HG02981 (cell line): ENCODE measurements at regions not wholly inside any gene's neighbourhood (a gene's known extent, or its start where the extent isn't known, plus 50 kb on each side); places are given as distances from the start of the nearest gene placed in this dataset.
"Not testable (repeated sequence)": the region's sequence is repeated elsewhere in the genome, so short reads cannot be mapped to it uniquely, and the experiment has no call there.

Source experiments
- ATAC-seq: cut with Tn5 transposase; IDR thresholded peaks from one replicate; pipeline ENCODE4 v1.9.1; 2021; ENCODE audit warnings: mild to moderate bottlenecking, moderate library complexity; ENCODE audit not compliant: unreplicated experiment

DNA sequence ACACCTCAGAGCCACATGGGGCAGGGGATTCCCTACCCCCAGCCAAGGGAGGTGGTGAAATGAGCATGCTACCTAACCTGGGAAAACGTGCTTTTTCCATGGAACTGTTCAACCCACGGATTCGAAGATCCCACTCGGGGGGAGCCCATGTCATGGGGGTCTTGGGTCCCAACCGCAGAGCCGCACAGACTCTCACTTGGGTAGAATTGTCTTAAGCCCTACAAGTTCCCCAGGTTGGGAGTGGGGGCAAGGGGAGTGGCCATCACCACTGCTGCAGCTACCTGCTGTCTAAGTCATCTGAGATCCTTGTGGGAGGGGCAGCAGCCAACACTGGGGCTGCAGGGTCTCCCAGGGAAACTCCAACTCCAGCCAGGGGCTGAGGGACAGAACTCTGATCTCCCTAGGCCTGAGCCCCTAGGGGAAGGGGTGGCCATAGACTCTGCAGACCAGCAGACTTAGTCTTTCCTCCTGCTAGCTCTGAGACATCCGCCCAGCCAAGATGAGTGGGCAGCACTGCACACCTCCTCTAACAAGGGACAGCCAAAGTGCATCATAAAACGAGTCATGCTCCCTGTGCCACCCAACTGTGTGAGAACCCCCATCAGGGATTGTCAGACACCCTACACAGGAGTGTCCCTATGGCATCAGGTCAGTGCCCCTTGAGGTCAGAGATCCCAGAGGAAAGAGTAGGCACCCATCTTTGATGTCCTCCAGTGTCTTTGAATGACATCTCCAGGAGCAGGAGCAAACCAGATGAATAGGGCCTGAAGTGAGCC is 610.4 kb upstream of the SLITRK6 start:
- ATAC-seq: no peak

- no peak for ATAC-seq
These were observed 626.1 kb upstream of the SLITRK6 start for GRCh38 chr13:86425170-86425815.

DNA sequence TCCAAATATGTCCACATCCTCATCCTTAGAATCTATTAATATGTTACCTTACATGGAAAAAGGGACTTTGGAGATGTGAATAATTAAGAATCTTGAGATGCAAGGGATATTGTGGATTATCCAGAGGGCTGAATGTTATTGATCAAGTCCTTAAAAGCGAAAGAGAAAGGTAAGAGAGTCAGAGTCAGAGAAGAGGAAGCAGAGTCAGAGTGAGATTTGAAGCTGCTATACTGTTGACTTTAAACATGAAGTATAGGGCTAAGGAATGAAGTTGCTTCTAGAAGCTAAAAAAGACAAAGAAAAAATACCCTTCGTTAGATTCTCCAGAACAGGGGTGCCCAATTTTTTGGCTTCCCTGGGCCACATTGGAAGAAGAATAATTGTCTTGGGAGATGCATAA is 627.2 kb upstream of the SLITRK6 start:
- ATAC-seq: no peak

DNA sequence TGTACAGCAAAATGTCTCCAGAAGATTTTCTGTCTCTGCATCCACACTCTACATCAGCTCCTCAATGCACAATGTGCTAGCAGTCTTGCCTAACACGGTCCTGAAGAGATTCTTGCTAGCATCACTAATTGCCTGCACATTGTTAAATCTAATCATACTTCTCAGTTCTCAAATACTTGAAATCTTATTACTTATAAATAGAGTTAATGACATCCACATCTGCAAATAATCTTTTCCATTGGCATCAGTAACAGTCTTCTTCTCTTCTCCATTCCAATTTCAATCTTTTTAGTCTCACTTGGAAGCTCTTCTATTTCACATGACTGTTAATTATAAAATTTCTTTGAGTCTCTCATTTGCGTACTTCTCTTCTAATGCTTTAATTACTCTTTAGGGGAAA is 630.5 kb upstream of the SLITRK6 start:
- ATAC-seq: no peak

DNA sequence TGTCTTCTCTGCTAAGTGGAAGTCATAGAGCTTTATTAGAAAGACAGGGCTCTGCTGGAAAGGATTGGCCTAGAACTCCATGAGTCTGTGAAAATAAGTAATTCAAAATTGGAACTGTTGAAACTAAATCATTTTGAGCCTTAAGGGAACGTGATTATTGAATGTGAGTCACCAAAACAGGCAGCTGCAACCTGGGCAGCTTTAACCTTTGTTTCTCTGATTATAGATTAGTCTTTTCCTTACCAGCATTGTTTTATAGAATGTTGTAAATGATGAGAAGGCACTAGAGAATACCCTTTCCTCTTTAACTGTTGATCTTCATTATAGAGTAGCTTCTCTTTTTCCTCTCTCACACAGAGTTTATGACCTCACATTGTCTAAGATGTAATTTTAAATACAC is 638.8 kb upstream of the SLITRK6 start:
- ATAC-seq: no peak

GRCh38 chr13:86445206-86445605 is 646.0 kb upstream of the SLITRK6 start:
- ATAC-seq: no peak

DNA sequence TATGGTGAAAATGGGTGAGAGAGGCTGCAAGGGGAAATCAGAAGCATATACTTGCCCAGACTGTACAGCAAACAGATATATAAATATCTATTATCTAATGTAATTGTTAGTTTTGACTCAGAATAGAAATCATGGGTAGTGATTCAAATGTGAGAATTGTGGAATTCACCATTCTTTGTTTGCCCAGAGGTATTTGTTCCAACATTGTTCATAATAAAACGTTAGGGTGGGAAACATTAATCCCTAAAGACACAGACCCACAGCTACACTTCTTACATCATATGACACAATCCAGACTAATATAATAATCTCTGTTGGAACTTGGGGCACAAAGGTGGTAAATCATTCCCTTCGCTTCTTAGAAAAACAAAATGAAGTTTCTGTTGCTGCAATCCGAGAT is 646.5 kb upstream of the SLITRK6 start:
- no peak for ATAC-seq

- ATAC-seq: no peak
These were observed 647.1 kb upstream of the SLITRK6 start for GRCh38 chr13:86446311-86446710.

DNA sequence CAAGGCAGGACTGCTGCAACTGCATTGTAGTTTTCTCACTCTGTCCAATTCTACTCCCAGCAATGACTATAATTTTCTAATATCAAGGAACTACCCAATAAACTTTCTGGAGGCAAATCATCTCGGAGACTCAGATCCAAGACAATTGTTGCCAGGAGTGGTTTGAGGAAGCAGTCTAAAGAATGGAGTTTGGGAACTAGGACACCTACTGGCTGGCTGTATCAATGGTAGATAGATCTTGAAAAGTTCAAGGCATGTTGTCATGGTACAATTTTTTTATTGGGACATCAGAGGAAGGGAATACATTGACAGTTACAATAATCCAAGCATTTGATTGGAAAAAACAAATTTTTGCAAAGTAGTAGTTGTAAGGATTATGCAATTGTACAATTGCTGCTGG is 648.3 kb upstream of the SLITRK6 start:
- ATAC-seq: no peak

DNA sequence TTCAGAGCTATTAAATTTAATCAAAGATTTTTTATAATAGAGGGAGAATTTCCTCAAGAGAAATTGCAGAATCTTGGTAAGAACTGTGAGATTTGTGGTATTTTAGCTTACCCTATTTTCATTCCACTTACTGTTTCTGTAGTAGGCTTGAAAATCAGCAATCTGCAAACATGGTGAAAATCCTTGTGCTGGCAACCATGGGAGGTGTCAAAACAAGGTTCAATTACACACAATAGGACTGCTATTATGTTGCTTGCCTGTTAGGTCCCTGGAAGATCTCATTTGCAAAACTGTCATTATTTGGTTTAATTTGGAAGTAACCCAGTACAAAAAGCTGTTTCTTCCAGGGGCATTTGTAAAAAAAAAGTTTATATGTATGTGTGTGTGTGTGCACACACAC is 662.8 kb upstream of the SLITRK6 start:
- no peak for ATAC-seq

DNA sequence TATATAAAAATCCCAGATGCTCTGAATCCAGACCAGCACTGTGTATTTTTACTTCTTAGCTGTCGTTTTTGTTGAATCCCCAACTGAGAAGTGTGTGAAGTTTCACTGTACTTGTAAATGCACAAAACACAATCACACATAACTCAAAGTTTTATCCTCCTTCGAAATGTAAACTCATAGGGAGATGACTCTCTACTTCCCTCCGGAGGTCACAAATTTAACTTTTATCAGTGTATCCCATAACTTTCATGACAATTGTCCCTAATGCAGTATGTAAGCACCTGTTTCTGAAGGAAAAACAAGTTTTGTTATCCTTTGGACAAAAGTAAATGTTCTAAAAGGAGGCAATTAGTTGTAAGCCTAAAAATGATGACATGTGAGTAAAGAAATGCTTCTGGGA is 665.0 kb upstream of the SLITRK6 start:
- no peak for ATAC-seq

GRCh38 chr13:86474971-86475370 is 675.8 kb upstream of the SLITRK6 start:
- ATAC-seq: no peak

DNA sequence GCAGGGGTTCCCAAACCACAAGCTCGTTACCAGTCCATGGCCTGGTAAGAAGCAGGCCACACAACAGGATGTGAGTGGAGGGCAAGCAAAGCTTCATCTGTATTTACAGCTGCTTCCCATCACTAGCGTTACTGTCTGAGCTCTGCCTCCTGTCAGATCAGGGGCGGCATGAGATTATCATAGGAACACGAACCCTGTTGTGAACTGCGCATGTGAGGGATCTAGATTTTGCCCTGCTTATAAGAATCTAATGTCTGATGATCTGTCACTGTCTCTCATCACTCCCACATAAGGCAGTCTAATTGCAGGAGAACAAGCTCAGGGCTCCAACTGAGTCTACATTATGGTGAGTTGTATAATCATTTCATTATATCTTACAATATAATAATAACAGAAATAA is 677.4 kb upstream of the SLITRK6 start:
- ATAC-seq: no peak

DNA sequence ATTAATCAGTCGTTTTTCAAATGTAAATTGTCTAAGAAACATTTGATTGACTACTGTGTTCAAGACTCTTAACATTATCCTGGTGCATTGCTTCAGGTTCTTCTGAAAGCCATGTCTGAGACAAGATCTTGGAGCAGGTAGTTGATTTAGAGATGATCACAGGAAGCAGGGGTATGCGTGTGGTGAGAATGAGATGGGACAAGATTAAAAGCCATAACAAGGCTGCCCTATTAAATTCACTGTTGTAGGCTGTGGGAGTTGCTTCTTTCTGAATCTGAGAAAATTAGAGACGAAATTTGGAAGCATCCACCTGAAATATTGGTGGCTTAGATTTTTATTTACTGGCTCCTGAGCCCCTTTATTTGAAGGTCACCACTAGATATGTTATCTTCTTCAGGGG is 687.4 kb upstream of the SLITRK6 start:
- ATAC-seq: no peak

DNA sequence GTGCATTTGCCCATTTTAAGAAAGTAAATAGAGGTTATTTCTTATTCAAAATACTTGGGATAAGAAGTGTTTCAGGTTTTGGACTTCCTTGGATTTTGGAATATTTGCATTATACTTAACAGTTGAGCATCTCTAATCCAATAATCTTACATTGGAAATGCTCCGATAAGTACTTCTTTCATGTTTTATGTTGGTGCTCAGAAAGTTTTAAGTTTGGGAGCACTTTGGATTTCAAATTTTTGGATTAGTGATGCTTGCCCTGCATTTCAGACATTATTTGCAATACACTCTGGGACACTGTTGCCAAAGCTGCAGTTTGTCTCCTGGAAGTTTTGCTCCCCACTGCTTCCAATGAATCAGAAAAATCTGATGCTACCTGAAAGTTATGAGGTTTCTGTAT is 691.9 kb upstream of the SLITRK6 start:
- ATAC-seq: no peak

DNA sequence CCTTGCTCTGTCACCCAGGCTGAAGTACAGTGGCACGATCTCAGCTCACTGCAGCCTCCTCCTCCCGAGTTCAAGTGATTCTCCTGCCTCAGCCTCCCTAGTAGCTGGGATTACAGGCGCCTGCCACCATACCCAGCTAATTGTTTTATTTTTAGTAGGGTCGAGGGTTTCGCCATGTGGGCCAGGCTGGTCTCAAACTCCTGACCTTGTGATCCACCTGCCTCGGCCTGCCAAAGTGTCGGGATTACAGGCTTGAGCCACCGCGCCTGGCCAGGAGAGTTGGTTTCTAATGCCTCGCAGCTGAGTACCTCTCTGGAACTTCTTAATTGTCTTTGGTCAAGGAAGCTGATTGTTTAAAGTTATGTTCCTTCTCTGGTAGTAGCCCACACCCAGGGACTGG is 702.7 kb upstream of the SLITRK6 start:
- ATAC-seq: not testable (repeated sequence)

DNA sequence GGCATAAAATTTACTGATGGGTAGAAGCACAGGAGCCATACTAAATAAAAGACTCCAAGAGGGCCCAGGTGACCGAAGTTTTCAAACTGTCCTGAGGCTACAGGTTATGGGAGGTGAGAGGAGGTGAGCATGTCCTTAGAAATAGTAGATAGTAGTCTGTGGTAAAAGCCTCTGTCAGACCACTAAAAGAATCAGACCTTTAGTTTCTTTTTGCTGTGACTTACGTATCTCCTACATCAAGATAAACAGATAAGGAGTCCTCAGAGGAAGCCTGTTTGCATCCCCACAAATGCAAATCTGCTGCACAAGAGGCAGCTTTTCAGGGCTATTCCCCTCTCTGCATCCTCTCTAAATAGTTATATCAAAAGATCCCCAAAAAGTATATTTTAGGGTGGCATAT is 711.6 kb upstream of the SLITRK6 start:
- ATAC-seq: no peak

- ATAC-seq: no peak
These were observed 742.2 kb upstream of the SLITRK6 start for GRCh38 chr13:86541461-86541860.

DNA sequence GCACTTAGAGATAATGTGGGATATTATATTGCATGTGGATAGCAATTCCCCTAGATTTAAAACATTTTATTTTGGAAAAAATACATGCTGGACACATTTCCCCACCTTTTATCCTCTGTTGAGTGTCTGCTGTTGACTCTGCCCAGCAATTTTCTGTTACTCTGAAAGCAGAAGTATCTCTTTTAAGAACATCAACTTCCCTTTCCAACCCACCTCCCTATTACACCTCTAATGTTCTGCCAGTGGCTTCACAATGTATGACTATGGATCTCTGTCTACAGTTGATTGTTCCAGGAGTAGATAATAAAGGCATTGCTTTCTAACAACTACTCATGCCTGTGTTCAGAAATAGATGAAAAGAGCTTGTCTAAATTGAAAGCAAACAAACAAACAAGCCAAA is 754.8 kb upstream of the SLITRK6 start:
- no peak for ATAC-seq

DNA sequence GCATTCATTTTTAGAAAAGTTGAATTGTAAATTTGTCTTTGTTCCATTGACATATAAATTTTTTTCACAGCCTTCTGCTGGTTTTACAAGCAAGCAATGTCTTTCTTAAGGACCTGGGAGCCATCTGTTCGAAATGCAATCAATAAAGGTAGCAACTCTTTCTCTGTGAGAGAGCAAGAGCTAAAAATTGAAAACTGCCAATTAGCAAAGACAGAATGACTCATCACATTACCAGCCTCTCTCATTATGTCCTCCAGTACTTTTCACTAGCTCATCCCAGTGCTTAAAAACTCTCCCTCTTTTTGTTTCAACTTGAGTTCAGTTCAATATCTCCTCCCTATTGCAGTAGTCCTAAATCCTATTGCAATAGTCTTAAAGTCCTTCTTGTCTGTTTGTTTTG is 760.7 kb upstream of the SLITRK6 start:
- ATAC-seq: no peak

- ATAC-seq: no peak
These were observed 763.6 kb upstream of the SLITRK6 start for GRCh38 chr13:86562866-86563265.

DNA sequence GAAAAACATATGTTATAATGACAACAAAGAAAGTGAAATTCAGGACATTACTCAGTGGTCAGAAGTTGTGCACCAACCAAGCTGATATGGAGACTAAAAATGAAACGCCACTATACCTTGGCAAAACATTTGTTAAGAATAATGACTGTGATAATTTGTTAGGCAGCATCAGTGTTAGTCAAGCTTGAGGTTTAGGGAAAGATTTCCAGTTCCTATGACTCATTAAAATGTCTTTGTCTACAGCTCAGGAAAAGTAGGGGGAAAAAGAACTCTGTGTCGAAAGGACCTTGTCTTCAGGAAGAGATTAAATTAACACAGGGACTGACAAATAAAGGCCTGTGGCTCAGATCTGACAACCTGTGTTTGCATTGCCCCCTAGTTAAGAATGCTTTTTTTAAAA is 764.1 kb upstream of the SLITRK6 start:
- no peak for ATAC-seq

DNA sequence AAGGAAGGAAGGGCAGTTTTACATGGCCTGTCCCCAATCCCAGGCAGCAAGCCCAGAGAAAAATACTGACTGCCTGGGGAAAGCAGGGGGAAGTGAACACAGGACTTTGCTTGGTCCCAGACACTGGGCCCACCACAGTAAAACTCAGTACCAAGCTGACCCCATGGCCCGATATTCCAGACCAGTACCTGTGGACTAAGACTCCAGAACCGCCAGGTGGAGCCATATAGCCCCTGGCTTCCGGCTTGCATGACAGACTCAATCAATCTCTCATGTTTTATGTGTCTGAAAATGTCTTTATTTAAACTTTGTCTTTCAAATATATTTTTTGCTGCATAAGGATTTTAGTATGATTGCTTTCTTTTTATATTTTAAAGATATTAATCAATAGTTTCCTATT is 767.9 kb upstream of the SLITRK6 start:
- ATAC-seq: no peak
